Mucosa of descending colon (tissue), 3 donors: ENCODE measurements at regions not wholly inside any gene's neighbourhood (a gene's known extent, or its start where the extent isn't known, plus 50 kb on each side); places are given as distances from the start of the nearest gene placed in this dataset.

Experiments used
- ATAC-seq: fragments of 200-7000 bp; cut with Tn5 transposase; one replicate; pipeline ENCODE4 v1.9.1; 2020; ENCODE audit warnings: mild to moderate bottlenecking, moderate library complexity
- DNase-seq, 3 donors: peaks; one replicate each; pipeline ENCODE4 v3.0.0-alpha.2; 2020
- H3K36me3 ChIP-seq: fragments of 200-600 bp; one replicate; pipeline ENCODE4 v1.8.0; 2021; ENCODE audit warnings: low read depth, mild to moderate bottlenecking
- H3K4me1 ChIP-seq: fragments of 200-600 bp; one replicate; pipeline ENCODE4 v1.8.0; 2021; ENCODE audit warnings: low read depth, mild to moderate bottlenecking
- H3K4me3 ChIP-seq: fragments of 200-600 bp; one replicate; pipeline ENCODE4 v1.8.0; 2021; ENCODE audit warnings: mild to moderate bottlenecking
- H3K9me3 ChIP-seq: fragments of 200-600 bp; one replicate; pipeline ENCODE4 v1.8.0; 2021; ENCODE audit warnings: mild to moderate bottlenecking
- intact Hi-C, 2 donors: fragments of 100-400 bp; cut with DNase I in 1 of 2; cut with micrococcal nuclease in 1 of 2; formaldehyde crosslinking; loops; one replicate each; pipeline versions ENCODE4 v1.11.0 to v1.11.1; 2022; cut with DNase I, micrococcal nuclease
- TF ChIP-seq, protein P1 (sequence below): fragments of 200-600 bp; IDR thresholded peaks from one replicate; pipeline ENCODE4 v1.8.0; 2022; ENCODE audit warnings: antibody characterized with exemption, mild to moderate bottlenecking
- donor health status: DM: no; HTN: no; CAD: no; lungs with moderate emphysema.
- donor health status: DM: no; HTN: no; CAD: no.
- donor health status: DM: no; HTN: yes; CAD: no.

DNA sequence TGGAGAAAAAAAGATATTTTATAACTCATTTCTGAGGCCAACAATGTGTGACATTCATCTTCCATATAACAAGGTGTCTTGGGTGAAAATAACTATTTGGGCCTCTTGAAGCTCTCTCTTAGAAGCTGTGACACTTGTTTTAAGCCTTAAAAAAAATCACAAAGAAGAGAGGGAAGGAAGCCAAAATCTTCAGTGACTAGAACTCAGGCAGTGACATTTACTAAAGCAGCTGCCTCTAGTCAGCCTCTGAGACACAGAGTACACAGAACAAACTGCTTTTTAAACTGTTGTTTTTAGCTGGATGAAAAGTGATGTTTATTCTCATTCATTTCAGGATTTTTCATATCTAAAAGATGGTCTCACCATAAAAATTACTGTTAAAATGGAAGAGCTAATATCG, 793.6 kb downstream of the GALC start:
- DNase-seq: no peak
- Histone ChIP-seq H3K9me3 (peaks cover 32% of the 10 kb centered on the region), H3K36me3 (no peaks in the 10 kb centered on the region), H3K4me1 (no peaks in the 10 kb centered on the region), H3K4me3 (no peak overlapping the region)
- intact Hi-C loops: no loop called here
- TF ChIP-seq, protein P1, sequence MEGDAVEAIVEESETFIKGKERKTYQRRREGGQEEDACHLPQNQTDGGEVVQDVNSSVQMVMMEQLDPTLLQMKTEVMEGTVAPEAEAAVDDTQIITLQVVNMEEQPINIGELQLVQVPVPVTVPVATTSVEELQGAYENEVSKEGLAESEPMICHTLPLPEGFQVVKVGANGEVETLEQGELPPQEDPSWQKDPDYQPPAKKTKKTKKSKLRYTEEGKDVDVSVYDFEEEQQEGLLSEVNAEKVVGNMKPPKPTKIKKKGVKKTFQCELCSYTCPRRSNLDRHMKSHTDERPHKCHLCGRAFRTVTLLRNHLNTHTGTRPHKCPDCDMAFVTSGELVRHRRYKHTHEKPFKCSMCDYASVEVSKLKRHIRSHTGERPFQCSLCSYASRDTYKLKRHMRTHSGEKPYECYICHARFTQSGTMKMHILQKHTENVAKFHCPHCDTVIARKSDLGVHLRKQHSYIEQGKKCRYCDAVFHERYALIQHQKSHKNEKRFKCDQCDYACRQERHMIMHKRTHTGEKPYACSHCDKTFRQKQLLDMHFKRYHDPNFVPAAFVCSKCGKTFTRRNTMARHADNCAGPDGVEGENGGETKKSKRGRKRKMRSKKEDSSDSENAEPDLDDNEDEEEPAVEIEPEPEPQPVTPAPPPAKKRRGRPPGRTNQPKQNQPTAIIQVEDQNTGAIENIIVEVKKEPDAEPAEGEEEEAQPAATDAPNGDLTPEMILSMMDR: no peak
- no peak for ATAC-seq

DNA sequence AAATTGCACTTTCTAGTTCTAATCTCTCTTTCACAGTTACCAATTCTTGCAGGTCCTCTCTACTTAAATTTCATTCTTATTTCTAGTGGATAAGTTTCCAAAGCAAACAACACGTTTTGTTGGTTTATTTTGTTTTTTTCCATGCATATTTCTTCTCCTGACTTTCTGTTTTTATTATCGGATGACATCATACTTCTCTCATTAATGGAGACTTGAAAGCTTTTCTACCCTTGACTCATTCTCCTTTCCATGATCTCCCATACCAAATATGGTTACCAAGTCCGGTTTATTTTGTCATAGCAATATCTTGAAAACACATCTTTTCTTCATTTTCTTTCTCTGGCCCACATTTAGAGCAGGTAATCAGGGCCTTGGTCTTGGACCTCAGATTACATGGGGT, 796.5 kb downstream of the GALC start:
- intact Hi-C loops: no loop called here
- H3K4me1 ChIP-seq: no peaks in the 10 kb centered on the region
- ATAC-seq: no peak
- H3K4me3 ChIP-seq: no peak overlapping the region
- H3K36me3 ChIP-seq: no peaks in the 10 kb centered on the region
- TF ChIP-seq, protein P1: no peak
- peaks cover 36% of the 10 kb centered on the region for H3K9me3 ChIP-seq
- no peak for DNase-seq

DNA sequence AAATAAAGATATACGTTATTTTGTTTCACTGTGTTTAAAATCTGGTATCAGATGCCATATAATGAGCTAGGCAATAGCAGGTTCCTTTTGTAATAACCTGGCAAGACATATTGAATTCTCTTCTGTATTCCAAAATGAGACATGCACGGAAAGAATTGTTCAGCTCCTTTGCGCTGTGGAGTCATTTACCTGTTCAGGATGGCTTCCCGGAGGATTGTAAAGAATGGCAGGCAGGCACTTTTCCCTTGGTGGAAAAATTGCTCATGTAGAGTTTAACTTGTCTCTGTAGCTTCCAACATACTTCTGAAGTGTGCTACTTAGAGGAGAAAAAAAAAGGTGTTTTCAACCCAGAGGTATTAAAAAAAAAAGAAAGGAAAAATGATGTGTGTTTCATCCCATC, 805.2 kb downstream of the GALC start:
- intact Hi-C loops: no loop called here
- Histone ChIP-seq H3K36me3 (no peaks in the 10 kb centered on the region), H3K4me3 (no peak overlapping the region), H3K9me3 (peaks cover 31% of the 10 kb centered on the region), H3K4me1 (no peaks in the 10 kb centered on the region)
- no peak for ATAC-seq
- no peak for DNase-seq
- TF ChIP-seq, protein P1: no peak

DNA sequence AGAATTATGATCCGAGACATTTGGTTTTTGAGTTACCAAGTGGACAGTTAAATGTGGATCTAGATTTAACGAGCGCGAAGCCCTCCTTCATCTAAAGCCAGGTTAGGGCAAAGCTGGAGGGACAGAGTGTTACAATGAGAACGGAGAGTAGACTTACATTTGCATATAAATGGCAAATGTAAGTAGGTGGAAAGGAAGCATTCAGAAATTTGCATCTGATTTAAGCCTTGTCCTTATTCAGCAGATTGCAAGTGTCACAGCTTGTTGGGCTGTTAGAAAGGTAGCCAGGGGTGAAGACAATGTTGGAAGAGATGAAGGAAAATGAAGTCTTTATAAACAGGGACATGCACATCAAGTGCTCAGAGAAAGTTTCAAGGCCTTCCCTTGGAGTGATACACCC, 806.2 kb downstream of the GALC start:
- H3K4me3 ChIP-seq: no peak overlapping the region
- ATAC-seq (no peak), DNase-seq (no peak)
- TF ChIP-seq, protein P1: no peak
- H3K36me3 ChIP-seq: no peaks in the 10 kb centered on the region
- intact Hi-C loops: no loop called here
- H3K4me1 ChIP-seq: no peaks in the 10 kb centered on the region
- peaks cover 37% of the 10 kb centered on the region for H3K9me3 ChIP-seq

DNA sequence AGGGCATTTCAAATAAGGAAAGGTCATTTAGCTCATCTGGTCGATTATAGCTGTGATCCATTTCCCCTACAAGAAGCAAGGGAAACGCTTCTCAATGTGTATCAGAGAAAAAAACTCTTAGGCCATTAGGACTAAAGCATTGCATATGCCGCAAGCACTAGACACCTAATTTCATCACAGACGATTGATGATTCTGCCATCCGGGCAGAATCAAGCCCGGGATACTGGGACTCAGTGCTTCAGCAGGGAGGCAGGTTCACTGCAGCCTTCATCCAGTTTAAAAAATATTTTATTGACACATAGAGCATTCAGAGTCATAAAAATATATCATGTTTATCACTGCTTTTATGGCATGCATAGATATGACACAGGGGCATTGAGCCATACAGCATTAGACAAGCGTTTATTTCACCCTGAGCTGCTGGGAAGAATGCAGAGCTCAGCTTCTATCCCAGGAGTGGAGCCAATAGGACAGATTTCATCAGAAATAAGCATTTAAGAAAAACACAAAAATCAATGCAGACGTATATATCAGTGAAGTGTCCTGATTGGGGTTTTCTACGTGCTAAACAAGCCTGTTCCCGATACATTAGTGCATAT, 806.9 kb downstream of the GALC start:
- intact Hi-C loops: no loop called here
- Histone ChIP-seq H3K4me3 (no peak overlapping the region), H3K4me1 (no peaks in the 10 kb centered on the region), H3K36me3 (no peaks in the 10 kb centered on the region), H3K9me3 (peaks cover 30% of the 10 kb centered on the region)
- TF ChIP-seq, protein P1: no peak
- ATAC-seq (no peak), DNase-seq (no peak)

DNA sequence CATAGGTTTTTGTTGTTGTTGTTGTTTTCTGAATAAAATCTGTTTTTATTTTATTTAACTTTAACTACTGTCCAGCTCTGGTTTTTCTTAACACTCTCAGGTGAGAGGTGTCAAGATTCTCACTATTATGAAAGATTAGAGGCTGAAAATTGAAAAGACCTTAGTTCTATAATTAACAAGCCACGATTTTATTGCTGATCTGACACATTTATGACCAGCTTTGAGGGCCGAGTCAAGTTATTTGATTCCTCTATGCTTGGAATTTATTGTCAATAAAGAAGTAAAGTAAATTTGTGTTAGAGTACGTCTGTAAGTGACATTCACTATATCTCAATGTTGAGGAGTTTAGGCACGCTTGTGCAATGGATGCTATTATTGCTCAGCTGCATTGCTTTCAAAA, 808.8 kb downstream of the GALC start:
- TF ChIP-seq, protein P1: no peak
- ATAC-seq: no peak
- intact Hi-C loops: no loop called here

More for the DNA sequence above, 808.8 kb downstream of the GALC start:
- no peaks in the 10 kb centered on the region for H3K36me3 ChIP-seq
- H3K4me3 ChIP-seq: no peak overlapping the region
- DNase-seq: no peak
- H3K4me1 ChIP-seq: no peaks in the 10 kb centered on the region
- peaks cover 29% of the 10 kb centered on the region for H3K9me3 ChIP-seq
